Right atrium auricular region (tissue), 2 donors: ENCODE measurements at regions not wholly inside any gene's neighbourhood (a gene's known extent, or its start where the extent isn't known, plus 50 kb on each side); places are given as distances from the start of the nearest gene placed in this dataset.

Experiments used
- DNase-seq: peaks from one replicate; pipeline ENCODE4 v3.0.0-alpha.2; 2019; ENCODE audit warnings: low spot score
- H3K27ac ChIP-seq, 2 donors: fragments of 200-600 bp; sonication (generic); 1 replicate in 1 of 2; 2 replicates in 1 of 2; pipeline ENCODE4 v1.5.1; 2016 to 2019
- H3K27me3 ChIP-seq, 2 donors: fragments of 200-600 bp; sonication (generic); one replicate each; pipeline versions ENCODE4 v1.5.1 to v1.6.0; 2017 to 2019
- H3K36me3 ChIP-seq: fragments of 200-600 bp; sonication (generic); one replicate; pipeline ENCODE4 v1.5.1; 2016
- H3K4me1 ChIP-seq, 2 donors: fragments of 200-600 bp; sonication (generic); one replicate each; pipeline versions ENCODE4 v1.5.1 to v1.6.0; 2017 to 2019
- H3K4me3 ChIP-seq, 2 donors: fragments of 200-600 bp; sonication (generic); 1 replicate in 1 of 2; 2 replicates in 1 of 2; pipeline ENCODE4 v1.5.1; 2017 to 2019; ENCODE audit warnings: mild to moderate bottlenecking in 1 of 2, moderate library complexity in 1 of 2
- H3K9me3 ChIP-seq, 2 donors: fragments of 200-600 bp; sonication (generic); one replicate each; pipeline ENCODE4 v1.5.1; 2019
- TF ChIP-seq, protein P1 (sequence below), 2 donors: fragments of 200-600 bp; sonication (generic); IDR thresholded peaks; one replicate each; pipeline ENCODE4 v1.5.1; 2019; ENCODE audit warnings: antibody characterized with exemption in 2 of 2

DNA sequence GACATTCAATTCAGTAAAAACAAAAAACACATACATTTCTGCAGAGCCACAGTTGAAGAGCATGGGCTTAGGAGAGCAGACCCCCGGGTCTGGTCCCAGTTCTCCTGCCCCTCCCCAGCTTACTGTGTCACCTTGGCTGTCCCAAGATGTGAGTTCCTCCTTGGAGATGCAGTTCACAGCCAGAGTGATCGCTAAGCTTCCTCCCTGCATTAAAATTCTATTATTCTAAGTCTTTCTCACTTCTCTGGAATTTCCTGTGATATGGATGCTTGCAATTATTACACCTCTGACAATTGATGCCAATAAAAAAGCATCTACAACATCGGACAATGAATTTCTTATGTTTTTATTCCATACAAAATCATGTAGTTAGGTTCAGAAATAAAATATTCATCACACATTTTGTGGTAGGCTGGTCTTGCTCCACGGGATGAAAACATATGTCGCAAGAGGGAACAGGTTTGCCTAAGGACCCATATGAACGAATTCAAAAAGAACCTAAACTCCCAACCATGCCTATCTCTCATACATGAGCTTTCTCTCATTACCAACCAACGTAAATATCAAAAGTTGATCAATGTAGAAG is 328.5 kb upstream of the RUNX1 start:
- no peak overlapping the region for H3K27ac ChIP-seq
- no peaks in the 10 kb centered on the region for H3K9me3 ChIP-seq
- TF ChIP-seq, protein P1, sequence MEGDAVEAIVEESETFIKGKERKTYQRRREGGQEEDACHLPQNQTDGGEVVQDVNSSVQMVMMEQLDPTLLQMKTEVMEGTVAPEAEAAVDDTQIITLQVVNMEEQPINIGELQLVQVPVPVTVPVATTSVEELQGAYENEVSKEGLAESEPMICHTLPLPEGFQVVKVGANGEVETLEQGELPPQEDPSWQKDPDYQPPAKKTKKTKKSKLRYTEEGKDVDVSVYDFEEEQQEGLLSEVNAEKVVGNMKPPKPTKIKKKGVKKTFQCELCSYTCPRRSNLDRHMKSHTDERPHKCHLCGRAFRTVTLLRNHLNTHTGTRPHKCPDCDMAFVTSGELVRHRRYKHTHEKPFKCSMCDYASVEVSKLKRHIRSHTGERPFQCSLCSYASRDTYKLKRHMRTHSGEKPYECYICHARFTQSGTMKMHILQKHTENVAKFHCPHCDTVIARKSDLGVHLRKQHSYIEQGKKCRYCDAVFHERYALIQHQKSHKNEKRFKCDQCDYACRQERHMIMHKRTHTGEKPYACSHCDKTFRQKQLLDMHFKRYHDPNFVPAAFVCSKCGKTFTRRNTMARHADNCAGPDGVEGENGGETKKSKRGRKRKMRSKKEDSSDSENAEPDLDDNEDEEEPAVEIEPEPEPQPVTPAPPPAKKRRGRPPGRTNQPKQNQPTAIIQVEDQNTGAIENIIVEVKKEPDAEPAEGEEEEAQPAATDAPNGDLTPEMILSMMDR (IDR thresholded peaks at IDR 0.05): no peak
- DNase-seq: no peak
- H3K36me3 ChIP-seq: no peaks in the 10 kb centered on the region
- no peaks in the 10 kb centered on the region for H3K27me3 ChIP-seq
- no peak overlapping the region for H3K4me3 ChIP-seq
- H3K4me1 ChIP-seq: no peaks in the 10 kb centered on the region

DNA sequence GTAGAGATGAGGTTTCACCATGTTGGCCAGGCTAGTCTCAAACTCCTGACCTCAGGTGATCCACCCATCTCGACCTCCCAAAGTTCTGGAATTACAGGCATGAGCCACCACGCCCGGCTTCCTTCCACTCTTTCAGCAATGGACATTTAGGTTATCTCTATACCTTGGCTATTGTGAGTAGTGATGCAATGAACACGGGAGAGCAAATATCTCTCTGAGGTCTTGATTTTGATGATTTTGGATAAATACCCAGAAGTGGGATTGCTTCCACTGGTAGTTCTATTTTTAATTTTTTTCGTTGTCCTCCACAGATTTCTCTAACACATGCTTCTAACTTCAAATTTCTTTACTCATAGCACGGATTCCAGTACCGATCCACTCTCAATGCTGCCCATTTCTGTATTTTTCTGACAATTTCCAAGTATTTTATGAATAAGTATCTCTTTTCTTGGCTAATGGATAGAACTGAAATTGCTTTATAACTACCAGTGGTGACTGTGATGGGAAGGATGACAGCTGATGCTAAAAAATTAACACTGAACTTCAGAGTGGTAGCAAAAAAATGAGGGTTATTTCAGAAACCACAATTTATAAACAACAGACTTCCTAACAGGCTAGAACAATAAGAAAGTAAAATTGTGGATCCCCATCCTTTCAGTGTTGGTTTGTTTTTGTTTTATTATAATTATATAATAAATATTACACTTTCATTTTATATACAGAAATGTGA is 327.5 kb upstream of the RUNX1 start:
- Histone ChIP-seq H3K9me3 (no peaks in the 10 kb centered on the region), H3K27ac (no peak overlapping the region), H3K27me3 (no peaks in the 10 kb centered on the region), H3K4me3 (no peak overlapping the region), H3K4me1 (no peaks in the 10 kb centered on the region), H3K36me3 (no peaks in the 10 kb centered on the region)
- DNase-seq: no peak
- TF ChIP-seq, protein P1 (IDR thresholded peaks at IDR 0.05): no peak

DNA sequence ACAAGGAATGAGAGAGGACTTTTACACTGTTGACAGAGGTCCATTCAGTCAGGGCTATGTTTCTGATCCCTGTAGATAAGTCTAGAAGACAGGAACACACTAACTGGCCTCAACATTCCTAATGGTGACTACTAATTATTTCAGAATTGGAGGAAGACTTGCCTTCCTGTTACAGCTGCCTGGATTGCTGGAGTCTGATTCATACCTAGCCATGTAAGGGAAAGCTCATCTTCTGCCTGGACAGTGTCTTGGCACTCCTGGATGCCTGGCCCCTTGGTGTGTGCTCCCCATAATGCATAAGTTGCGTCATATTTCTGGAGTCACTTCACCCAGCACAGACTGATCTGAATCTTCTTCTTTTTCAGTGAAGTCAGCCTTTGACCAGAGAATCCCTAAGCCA is 326.0 kb upstream of the RUNX1 start:
- Histone ChIP-seq H3K9me3 (no peaks in the 10 kb centered on the region), H3K4me1 (no peaks in the 10 kb centered on the region), H3K27ac (no peak overlapping the region), H3K36me3 (no peaks in the 10 kb centered on the region), H3K27me3 (no peaks in the 10 kb centered on the region), H3K4me3 (no peak overlapping the region)
- no peak for DNase-seq
- TF ChIP-seq, protein P1 (IDR thresholded peaks at IDR 0.05): no peak

DNA sequence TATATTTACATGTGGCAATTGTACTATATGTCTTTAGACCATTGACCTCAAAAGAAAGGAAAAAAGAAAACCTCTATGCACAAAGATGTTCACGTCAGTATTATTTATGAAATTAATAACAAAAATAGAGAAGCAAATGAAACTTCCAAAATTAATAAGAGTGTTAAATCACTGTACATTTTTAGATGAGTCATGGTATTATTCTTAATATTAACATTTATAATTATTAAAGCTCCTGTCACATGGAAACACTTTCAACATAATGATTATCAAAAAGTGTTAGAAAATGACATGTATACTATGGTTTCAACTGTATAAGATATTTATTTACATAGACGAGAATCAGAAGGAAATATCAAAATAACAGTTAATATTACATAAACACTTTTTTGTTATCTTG is 324.9 kb upstream of the RUNX1 start:
- no peak for DNase-seq
- H3K36me3 ChIP-seq: no peaks in the 10 kb centered on the region
- H3K27me3 ChIP-seq: no peaks in the 10 kb centered on the region
- TF ChIP-seq, protein P1 (IDR thresholded peaks at IDR 0.05): no peak
- no peaks in the 10 kb centered on the region for H3K4me1 ChIP-seq
- no peaks in the 10 kb centered on the region for H3K9me3 ChIP-seq
- H3K4me3 ChIP-seq: no peak overlapping the region
- H3K27ac ChIP-seq: no peak overlapping the region

DNA sequence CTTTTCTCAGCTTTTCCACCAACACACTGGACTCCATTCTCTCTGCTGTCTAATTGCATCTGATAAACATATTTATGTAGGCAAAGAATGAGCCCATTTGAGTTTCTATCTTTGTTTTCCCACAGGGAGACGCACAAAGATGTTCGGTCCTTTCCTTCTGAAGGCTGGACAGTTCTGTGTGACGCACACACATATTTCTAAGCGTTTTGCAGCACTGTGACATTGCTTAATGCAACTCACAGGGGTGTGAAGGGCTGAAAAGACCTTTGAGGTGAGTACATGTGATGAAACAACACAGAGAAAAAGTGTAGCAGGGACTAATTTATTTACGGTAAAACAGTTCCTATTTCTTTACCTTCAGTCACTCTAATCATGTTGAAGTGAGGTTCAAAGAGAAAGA is 323.1 kb upstream of the RUNX1 start:
- DNase-seq: no peak
- Histone ChIP-seq H3K36me3 (no peaks in the 10 kb centered on the region), H3K27me3 (no peaks in the 10 kb centered on the region), H3K9me3 (no peaks in the 10 kb centered on the region), H3K4me1 (no peaks in the 10 kb centered on the region), H3K27ac (no peak overlapping the region), H3K4me3 (no peak overlapping the region)
- TF ChIP-seq, protein P1 (IDR thresholded peaks at IDR 0.05): no peak

DNA sequence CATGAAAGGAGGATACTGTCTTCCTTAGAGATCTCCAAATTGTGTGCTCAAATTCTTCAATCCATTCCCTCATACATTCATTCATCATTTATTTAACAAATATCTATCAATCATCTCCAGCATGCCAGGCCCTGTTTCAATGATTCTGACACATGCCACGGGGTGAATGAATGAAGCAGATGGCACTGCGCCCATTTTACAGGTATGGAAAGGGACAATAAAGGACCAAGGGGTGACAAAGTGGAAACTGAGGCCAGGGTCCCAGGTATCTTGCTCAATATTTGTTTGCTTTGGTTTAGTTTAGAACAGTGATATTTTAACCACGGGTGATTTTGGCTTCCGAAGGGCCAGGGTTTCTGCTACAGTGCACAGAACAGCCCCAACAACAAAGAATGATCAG is 321.6 kb upstream of the RUNX1 start:
- Histone ChIP-seq H3K36me3 (no peaks in the 10 kb centered on the region), H3K27ac (no peak overlapping the region), H3K27me3 (no peaks in the 10 kb centered on the region), H3K4me1 (no peaks in the 10 kb centered on the region), H3K9me3 (no peaks in the 10 kb centered on the region), H3K4me3 (no peak overlapping the region)
- TF ChIP-seq, protein P1 (IDR thresholded peaks at IDR 0.05): no peak
- DNase-seq: no peak
